Transverse colon (tissue), 4 donors: ENCODE measurements at regions not wholly inside any gene's neighbourhood (a gene's known extent, or its start where the extent isn't known, plus 50 kb on each side); places are given as distances from the start of the nearest gene placed in this dataset.

Source experiments
- DNase-seq: peaks from one replicate; pipeline ENCODE4 v3.0.0-alpha.2; 2019
- H3K27ac ChIP-seq, 4 donors: fragments of 200-600 bp; sonication (generic); 2 replicates each; pipeline ENCODE4 v1.5.1; 2016 to 2018; ENCODE audit warnings: inconsistent platforms in 4 of 4
- H3K27me3 ChIP-seq: fragments of 200-600 bp; sonication (generic); 2 replicates; pipeline ENCODE4 v1.5.1; 2017; ENCODE audit warnings: inconsistent platforms
- H3K36me3 ChIP-seq, 4 donors: fragments of 200-600 bp; sonication (generic); 2 replicates each; pipeline ENCODE4 v1.5.1; 2017 to 2019; ENCODE audit warnings: inconsistent platforms in 4 of 4
- H3K4me1 ChIP-seq, 4 donors: fragments of 200-600 bp; sonication (generic); 2 replicates each; pipeline ENCODE4 v1.5.1; 2017 to 2020; ENCODE audit warnings: inconsistent platforms in 4 of 4
- H3K4me3 ChIP-seq, 4 donors: fragments of 200-600 bp; sonication (generic); 1 replicate in 1 of 4; 2 replicates in 3 of 4; pipeline versions ENCODE4 v1.5.1 to v1.6.1; 2017 to 2019; ENCODE audit warnings: inconsistent platforms in 4 of 4
- H3K9me3 ChIP-seq, 2 donors: fragments of 200-600 bp; sonication (generic); 2 replicates each; pipeline ENCODE4 v1.5.1; 2017 to 2019; ENCODE audit warnings: inconsistent platforms in 2 of 2
- EP300 ChIP-seq: sonication (generic); formaldehyde crosslinking; IDR thresholded peaks from one replicate; pipeline ENCODE4 v1.6.1; 2017; ENCODE audit warnings: antibody characterized with exemption, low read depth
- POLR2A ChIP-seq: fragments of 450-650 bp; IDR thresholded peaks from one replicate; pipeline ENCODE4 v1.6.1; 2016; ENCODE audit warnings: antibody characterized with exemption, mild to moderate bottlenecking, moderate library complexity
- POLR2AphosphoS5 ChIP-seq, 3 donors: sonication (generic); formaldehyde crosslinking; IDR thresholded peaks; one replicate each; pipeline ENCODE4 v1.6.1; 2016; ENCODE audit warnings: antibody characterized with exemption in 3 of 3
- WGBS, 2 donors: methylation state at CpG; one replicate each; pipeline ENCODE4 v1.1.5; 2018; ENCODE audit warnings: low coverage in 1 of 2; 5-methylcytosine and 5-hydroxymethylcytosine counted together
- in situ Hi-C, 4 donors: fragments of 200-750 bp; cut with MboI; loops; one replicate each; pipeline versions ENCODE4 v1.15.0 to v1.15.1; 2017; ENCODE audit warnings: low sequenced_read_pairs in 3 of 4, low pct_ligation_motif_present in 1 of 4, low pct_unique_long_range_greater_than_20kb in 1 of 4
- intact Hi-C: fragments of 100-400 bp; cut with DNase I; formaldehyde crosslinking; loops from one replicate; pipeline ENCODE4 v1.15.1; 2023; ENCODE audit warnings: low total_unique reads
- TF ChIP-seq, protein P1 (sequence below), 5 experiments: fragments of 200-600 bp in 3 of 5; fragments of 450-650 bp in 2 of 5; sonication (generic) in 3 of 5; IDR thresholded peaks; 1 replicate in 2 of 5; 2 replicates in 3 of 5; pipeline ENCODE4 v1.5.1; 2016 to 2017; ENCODE audit warnings: antibody characterized with exemption in 5 of 5, inconsistent platforms in 3 of 5, mild to moderate bottlenecking in 2 of 5, moderate library complexity in 1 of 5

DNA sequence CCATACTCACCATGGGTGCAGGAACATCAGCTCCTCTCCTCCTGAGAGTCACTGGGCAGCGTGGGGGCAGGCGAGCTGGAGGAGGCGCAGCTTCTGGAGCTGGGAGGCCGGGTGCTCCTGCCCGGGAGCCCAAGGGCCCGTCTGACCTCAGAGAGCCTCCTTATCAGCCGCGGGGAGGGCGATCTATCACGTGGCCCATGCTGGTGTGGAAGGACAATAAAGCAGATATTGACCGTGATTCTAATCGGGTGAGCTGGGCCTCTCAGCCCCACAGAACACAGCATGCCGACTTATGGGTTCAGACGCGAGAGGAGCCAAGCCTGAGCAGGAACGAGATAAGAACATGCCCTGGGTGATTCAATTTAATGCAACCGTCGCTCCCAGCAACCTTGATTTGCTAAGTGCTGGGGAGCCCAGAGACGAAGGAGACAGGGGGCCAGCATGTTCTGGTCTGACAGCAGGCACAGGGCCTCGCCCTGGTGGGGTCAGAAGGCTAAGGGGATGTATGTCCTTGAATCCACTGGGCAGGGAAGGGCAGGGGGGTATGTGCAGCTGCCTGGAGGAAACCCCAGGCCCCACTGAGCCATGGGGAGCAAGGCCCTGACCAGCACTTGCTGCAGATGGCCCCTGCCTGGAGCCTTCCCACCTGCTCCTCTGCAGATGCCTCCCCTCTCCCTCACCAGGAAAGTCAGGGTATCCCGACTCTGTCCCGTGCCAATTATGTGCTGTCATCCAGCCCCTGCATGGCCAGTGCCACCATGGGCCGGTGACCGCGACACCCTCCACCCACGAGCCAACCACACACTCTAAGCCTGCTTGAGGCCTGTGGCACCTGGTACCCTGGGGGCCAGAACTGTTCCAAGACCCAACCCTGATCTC lies 95.3 kb upstream of the RET start:
- Histone ChIP-seq H3K4me3 (no peak overlapping the region), H3K27ac (no peak overlapping the region), H3K4me1 (no peaks in the 10 kb centered on the region), H3K36me3 (no peaks in the 10 kb centered on the region), H3K9me3 (no peaks in the 10 kb centered on the region), H3K27me3 (no peaks in the 10 kb centered on the region)
- in situ Hi-C loops = no loop called here
- DNase-seq = peak; percentile 6
- intact Hi-C loops = no loop called here
- TF ChIP-seq POLR2A (no peak), POLR2AphosphoS5 (IDR thresholded peaks at IDR 0.05) (no peak), EP300 (no peak)
- TF ChIP-seq, protein P1, sequence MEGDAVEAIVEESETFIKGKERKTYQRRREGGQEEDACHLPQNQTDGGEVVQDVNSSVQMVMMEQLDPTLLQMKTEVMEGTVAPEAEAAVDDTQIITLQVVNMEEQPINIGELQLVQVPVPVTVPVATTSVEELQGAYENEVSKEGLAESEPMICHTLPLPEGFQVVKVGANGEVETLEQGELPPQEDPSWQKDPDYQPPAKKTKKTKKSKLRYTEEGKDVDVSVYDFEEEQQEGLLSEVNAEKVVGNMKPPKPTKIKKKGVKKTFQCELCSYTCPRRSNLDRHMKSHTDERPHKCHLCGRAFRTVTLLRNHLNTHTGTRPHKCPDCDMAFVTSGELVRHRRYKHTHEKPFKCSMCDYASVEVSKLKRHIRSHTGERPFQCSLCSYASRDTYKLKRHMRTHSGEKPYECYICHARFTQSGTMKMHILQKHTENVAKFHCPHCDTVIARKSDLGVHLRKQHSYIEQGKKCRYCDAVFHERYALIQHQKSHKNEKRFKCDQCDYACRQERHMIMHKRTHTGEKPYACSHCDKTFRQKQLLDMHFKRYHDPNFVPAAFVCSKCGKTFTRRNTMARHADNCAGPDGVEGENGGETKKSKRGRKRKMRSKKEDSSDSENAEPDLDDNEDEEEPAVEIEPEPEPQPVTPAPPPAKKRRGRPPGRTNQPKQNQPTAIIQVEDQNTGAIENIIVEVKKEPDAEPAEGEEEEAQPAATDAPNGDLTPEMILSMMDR (IDR thresholded peaks at IDR 0.05) = no peak
- WGBS, 2 donors = 84% methylated on average over 26 of the region's 26 CpGs; no CpG with 5 or more reads in 1 of the 2 donors

DNA sequence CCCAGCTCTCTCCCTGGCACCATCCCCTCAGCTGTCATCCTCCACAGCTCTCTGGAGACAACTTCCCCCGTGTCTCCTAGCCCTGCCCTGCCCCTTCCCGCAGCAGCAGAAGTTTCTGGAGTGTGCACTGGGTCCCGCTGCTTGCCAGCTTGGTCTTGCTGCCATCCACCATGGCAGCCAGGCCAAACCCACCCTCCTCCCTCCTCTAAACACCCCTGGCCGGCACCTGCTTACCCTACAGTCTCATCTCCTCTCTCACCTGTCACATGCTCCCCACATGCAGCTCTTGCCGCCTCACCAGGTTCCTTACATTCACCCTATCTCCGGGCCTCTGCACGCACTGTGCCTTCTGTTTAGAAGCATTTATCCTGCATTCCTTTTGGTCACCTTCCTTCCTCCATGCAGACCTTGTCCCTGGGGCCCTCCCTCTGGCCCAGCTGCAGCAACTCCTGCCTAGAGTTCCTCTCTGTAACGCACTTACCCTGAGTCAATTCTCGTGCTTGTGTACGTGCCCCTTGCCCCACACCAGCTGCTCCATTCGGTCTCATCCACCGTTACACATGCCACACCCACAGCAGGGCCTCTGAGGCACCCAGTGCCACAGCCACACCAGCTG lies 93.9 kb upstream of the RET start:
- Histone ChIP-seq H3K36me3 (no peaks in the 10 kb centered on the region), H3K4me3 (no peak overlapping the region), H3K9me3 (no peaks in the 10 kb centered on the region), H3K27ac (no peak overlapping the region), H3K4me1 (no peaks in the 10 kb centered on the region), H3K27me3 (no peaks in the 10 kb centered on the region)
- no peak for TF ChIP-seq POLR2A
- TF ChIP-seq, protein P1 (IDR thresholded peaks at IDR 0.05) = no peak
- WGBS, 2 donors = 65% methylated on average over 12 of the region's 12 CpGs; no CpG with 5 or more reads in 1 of the 2 donors
- in situ Hi-C loops (no loop called here), intact Hi-C loops (no loop called here)
- peak; percentile 5 for DNase-seq

DNA sequence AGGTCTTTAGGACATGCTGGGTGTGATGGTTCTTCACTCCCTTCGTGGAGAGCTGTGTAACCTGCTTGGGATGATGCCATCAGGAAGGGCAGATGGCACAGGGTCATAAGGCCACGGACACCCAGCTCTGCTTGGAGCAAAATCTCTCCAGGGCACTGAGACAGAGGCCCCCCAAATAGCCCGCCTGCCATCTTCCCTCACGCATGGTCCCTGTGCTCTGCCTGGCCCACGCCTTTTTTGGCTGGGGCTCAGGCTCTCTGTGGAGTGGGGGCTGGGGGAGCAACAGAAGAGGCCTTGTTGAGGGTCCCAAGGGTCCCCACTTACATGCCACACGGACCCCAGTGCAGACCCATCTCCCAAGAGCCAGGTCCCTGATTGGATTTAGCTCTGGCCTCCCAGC lies 93.3 kb upstream of the RET start:
- Histone ChIP-seq H3K27ac (no peak overlapping the region), H3K36me3 (no peaks in the 10 kb centered on the region), H3K27me3 (no peaks in the 10 kb centered on the region), H3K4me1 (no peaks in the 10 kb centered on the region), H3K4me3 (no peak overlapping the region), H3K9me3 (no peaks in the 10 kb centered on the region)
- WGBS, 2 donors = 69% methylated on average over 6 of the region's 6 CpGs; no CpG with 5 or more reads in 1 of the 2 donors
- in situ Hi-C loops (no loop called here), intact Hi-C loops (no loop called here)
- TF ChIP-seq POLR2AphosphoS5 (IDR thresholded peaks at IDR 0.05) = no peak
- TF ChIP-seq, protein P1 (IDR thresholded peaks at IDR 0.05) = no peak
- no peak for DNase-seq

DNA sequence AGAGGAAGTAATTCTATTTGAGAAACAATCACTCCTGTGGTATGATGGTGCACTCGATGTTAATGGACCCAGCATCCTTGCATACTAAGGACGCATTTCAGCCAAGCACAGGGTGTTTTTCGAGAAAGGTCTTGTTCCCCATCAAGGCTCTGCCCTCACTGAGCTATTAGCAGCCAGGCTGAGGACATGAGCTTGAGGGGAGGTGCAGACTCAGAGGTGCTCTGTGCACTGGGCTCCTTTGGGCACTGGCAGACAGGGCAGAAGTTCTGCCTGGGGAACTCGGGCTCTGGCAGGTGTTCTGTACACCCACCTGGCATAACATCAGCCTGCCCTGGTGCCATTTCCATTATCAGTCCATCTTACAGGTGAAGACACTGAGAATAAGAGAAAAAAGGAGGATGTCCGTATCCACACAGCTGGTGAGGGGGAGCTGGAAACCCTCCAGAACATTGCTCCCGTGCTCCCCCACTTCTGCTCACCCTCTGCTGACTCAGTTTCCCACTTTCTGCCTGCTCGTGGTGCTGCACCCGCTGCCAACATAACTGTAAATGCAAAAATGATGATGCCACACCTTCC lies 92.7 kb upstream of the RET start:
- Histone ChIP-seq H3K4me1 (no peaks in the 10 kb centered on the region), H3K27me3 (no peaks in the 10 kb centered on the region), H3K27ac (no peak overlapping the region), H3K4me3 (no peak overlapping the region), H3K36me3 (no peaks in the 10 kb centered on the region), H3K9me3 (no peaks in the 10 kb centered on the region)
- no peak for DNase-seq
- TF ChIP-seq, protein P1 (IDR thresholded peaks at IDR 0.05) = no peak
- TF ChIP-seq POLR2AphosphoS5 (IDR thresholded peaks at IDR 0.05) (no peak), POLR2A (no peak)
- 73% methylated on average over 8 of the region's 8 CpGs; no CpG with 5 or more reads in 1 of the 2 donors for WGBS, 2 donors
- intact Hi-C loops (no loop called here), in situ Hi-C loops (no loop called here)
